HepG2 (cell line): ENCODE measurements at regions not wholly inside any gene's neighbourhood (a gene's known extent, or its start where the extent isn't known, plus 50 kb on each side); places are given as distances from the start of the nearest gene placed in this dataset.

Experiments
- ATAC-seq: fragments of 200-7000 bp; cut with Tn5 transposase; 3 replicates; pipeline ENCODE4 v1.9.1; 2020; ENCODE audit warnings: mild to moderate bottlenecking, moderate library complexity
- BruUV-seq: library from RNA; stranded (reverse); fragments of 400-500 nt; replicated peaks from 2 replicates; lab custom pipeline; 2021; lab: Mats Ljungman, UMichigan
- CTCF ChIA-PET: fragments of 300-600 bp; formaldehyde crosslinking; extraction: SDS; loops from one replicate; lab custom pipeline; 2021; ENCODE audit warnings: low total read pairs, inconsistent platforms, low intra/inter-chr PET ratio; lab: Yijun Ruan, JAX
- POLR2A ChIA-PET: fragments of 350-600 bp; sonication (Branson Sonifier 250); formaldehyde crosslinking; loops from one replicate; lab custom pipeline; 2020; ENCODE audit warnings: antibody characterized with exemption, inconsistent platforms; lab: Yijun Ruan, JAX
- DNase-seq: peaks from one replicate; pipeline ENCODE4 v3.0.0-alpha.2; 2015; ENCODE audit warnings: low spot score
- FAIRE-seq: peaks from 3 replicates; lab custom pipeline; 2011; peaks lifted over from hg19 to GRCh38; lab: Jason Lieb, UNC
- H2AFZ ChIP-seq: one replicate; pipeline ENCODE4 v1.6.1; 2011; ENCODE audit warnings: low read length, inconsistent platforms
- H3K27ac ChIP-seq: fragments of 300-600 bp; 3 replicates; pipeline ENCODE4 v1.8.0; 2011; ENCODE audit warnings: mixed run types, mild to moderate bottlenecking, mixed read lengths, low read length, inconsistent platforms; ENCODE audit not compliant: insufficient read depth; ENCODE audit errors: extremely low read length
- H3K27me3 ChIP-seq, 2 experiments: fragments of 200-600 bp in 1 of 2; 2 replicates in 1 of 2; 3 replicates in 1 of 2; pipeline versions ENCODE4 v1.6.0 to v1.8.0; 2011; ENCODE audit warnings: low read length in 2 of 2, mild to moderate bottlenecking in 2 of 2, moderate library complexity in 2 of 2, inconsistent platforms in 1 of 2; ENCODE audit not compliant: insufficient read depth in 2 of 2, control insufficient read depth in 1 of 2
- H3K36me3 ChIP-seq, 2 experiments: fragments of 200-600 bp in 1 of 2; replicated peaks in 1 of 2; 2 replicates in 1 of 2; 3 replicates in 1 of 2; pipeline versions ENCODE4 v1.5.1 to v1.8.0; 2011; ENCODE audit warnings: low read length in 2 of 2, inconsistent platforms in 1 of 2; ENCODE audit not compliant: insufficient read depth in 2 of 2, control insufficient read depth in 1 of 2
- H3K4me1 ChIP-seq: 2 replicates; pipeline ENCODE4 v1.5.1; 2012; ENCODE audit warnings: low read length, inconsistent platforms; ENCODE audit not compliant: insufficient read depth
- H3K4me2 ChIP-seq: 2 replicates; pipeline ENCODE4 v1.6.0; 2011; ENCODE audit warnings: low read depth, low read length, inconsistent platforms
- H3K4me3 ChIP-seq, 3 experiments: fragments of 200-600 bp in 1 of 3; sonication (generic), shearing (Covaris generic) in 1 of 3; replicated peaks in 1 of 3; 2 replicates each; pipeline ENCODE4 v1.5.1; 2011 to 2016; ENCODE audit warnings: low read length in 3 of 3, inconsistent platforms in 2 of 3, low read depth in 2 of 3, mild to moderate bottlenecking in 2 of 3, control low read depth in 1 of 3, mixed read lengths in 1 of 3; ENCODE audit not compliant: insufficient read depth in 1 of 3
- H3K79me2 ChIP-seq: one replicate; pipeline ENCODE4 v1.6.1; 2011; ENCODE audit warnings: low read length, inconsistent platforms; ENCODE audit not compliant: insufficient read depth
- H3K9ac ChIP-seq: 2 replicates; pipeline ENCODE4 v1.6.0; 2011; ENCODE audit warnings: mild to moderate bottlenecking, low read depth, low read length, inconsistent platforms; ENCODE audit not compliant: insufficient read depth
- H3K9me3 ChIP-seq: 2 replicates; pipeline ENCODE4 v1.5.1; 2012; ENCODE audit warnings: mild to moderate bottlenecking, low read length
- H4K20me1 ChIP-seq: 2 replicates; pipeline ENCODE4 v1.6.0; 2011; ENCODE audit warnings: inconsistent platforms, mild to moderate bottlenecking, low read length, moderate library complexity; ENCODE audit not compliant: insufficient read depth
- CERS6 ChIP-seq: sonication (generic); formaldehyde crosslinking; IDR thresholded peaks from 2 replicates; pipeline ENCODE4 v1.5.0; 2020; ENCODE audit warnings: missing genetic modification reagents
- DPF2 ChIP-seq: sonication (generic); formaldehyde crosslinking; IDR thresholded peaks from 2 replicates; pipeline ENCODE4 v1.4.0; 2020; ENCODE audit warnings: mild to moderate bottlenecking, low read depth, missing genetic modification reagents, borderline replicate concordance
- ELF4 ChIP-seq: sonication (generic); formaldehyde crosslinking; IDR thresholded peaks from 2 replicates; pipeline ENCODE4 v1.5.0; 2020; ENCODE audit warnings: missing genetic modification reagents, mild to moderate bottlenecking, moderate library complexity, borderline replicate concordance
- KLF12 ChIP-seq: sonication (generic); formaldehyde crosslinking; IDR thresholded peaks from 2 replicates; pipeline ENCODE4 v1.4.0; 2020; ENCODE audit warnings: missing genetic modification reagents, borderline replicate concordance
- NR1H2 ChIP-seq: sonication (generic); formaldehyde crosslinking; IDR thresholded peaks from 2 replicates; pipeline ENCODE4 v1.8.1; 2022; ENCODE audit warnings: low read depth, missing genetic modification reagents, borderline replicate concordance
- SALL2 ChIP-seq: sonication (generic); formaldehyde crosslinking; IDR thresholded peaks from 2 replicates; pipeline ENCODE4 v1.8.1; 2023; ENCODE audit warnings: mild to moderate bottlenecking, missing genetic modification reagents, inconsistent platforms
- ZBTB46 ChIP-seq: sonication (generic); formaldehyde crosslinking; IDR thresholded peaks from 2 replicates; pipeline ENCODE4 v1.4.0; 2020; ENCODE audit warnings: mild to moderate bottlenecking, missing genetic modification reagents, borderline replicate concordance
- ZNF274 ChIP-seq: sonication (generic); formaldehyde crosslinking; IDR thresholded peaks from 2 replicates; pipeline ENCODE4 v1.5.1; 2020; ENCODE audit warnings: mild to moderate bottlenecking, missing genetic modification reagents
- ZNF460 ChIP-seq: sonication (generic); formaldehyde crosslinking; IDR thresholded peaks from 2 replicates; pipeline ENCODE4 v1.5.1; 2020; ENCODE audit warnings: missing genetic modification reagents, mild to moderate bottlenecking, borderline replicate concordance
- ZNF574 ChIP-seq: sonication (generic); formaldehyde crosslinking; IDR thresholded peaks from 2 replicates; pipeline ENCODE4 v1.4.0; 2020; ENCODE audit warnings: missing genetic modification reagents
- ZNF800 ChIP-seq: sonication (generic); formaldehyde crosslinking; IDR thresholded peaks from 2 replicates; pipeline ENCODE4 v1.4.0; 2020; ENCODE audit warnings: missing genetic modification reagents
- WGBS: methylation state at CpG from one replicate; pipeline ENCODE4 v1.1.6; 2017; ENCODE audit warnings: low lambda C conversion rate; 5-methylcytosine and 5-hydroxymethylcytosine counted together
- in situ Hi-C: cut with HindIII; loops from 2 replicates; pipeline ENCODE4 v1.10.0; 2017; ENCODE audit warnings: low pct_unique_long_range_greater_than_20kb; ENCODE audit not compliant: extremely low pct_ligation_motif_present
- intact Hi-C: fragments of 100-400 bp; cut with micrococcal nuclease; formaldehyde crosslinking; loops from one replicate; pipeline ENCODE4 v1.10.0; 2022; ENCODE audit not compliant: unreplicated experiment

GRCh38 chr5:110104060-110104725, 414.5 kb downstream of the MAN2A1 start (continued):
- TF ChIP-seq CERS6 (CRISPR knock-in tag) = no peak

- Histone ChIP-seq H2AFZ (no peak overlapping the region), H3K36me3 (no peaks in the 10 kb centered on the region), H3K4me2 (peak overlapping the region; percentile 75), H4K20me1 (no peaks in the 10 kb centered on the region), H3K27me3 (no peaks in the 10 kb centered on the region), H3K27ac (no peak overlapping the region), H3K4me1 (peaks cover 58% of the 10 kb centered on the region), H3K79me2 (no peaks in the 10 kb centered on the region), H3K9me3 (no peaks in the 10 kb centered on the region), H3K4me3 (no peak overlapping the region; a peak in 1 of 6 replicates), H3K9ac (no peak overlapping the region)
- ChIA-PET POLR2A (no interaction called here), CTCF (no interaction called here)
- intact Hi-C loops (loop anchor here (5.0 kb wide), 2 partner anchors 63 to 242 kb away; no protein-coding TSS in a partner anchor), in situ Hi-C loops (no loop called here)
- FAIRE-seq (no peak), ATAC-seq (no peak), DNase-seq (no peak)
- BruUV-seq = no TSS peak
- 62% methylated on average over 4 of the region's 4 CpGs for WGBS
- TF ChIP-seq ZNF800 (CRISPR knock-in tag) (no peak), DPF2 (CRISPR knock-in tag) (no peak), ZBTB46 (no peak), ELF4 (CRISPR knock-in tag) (no peak), ZNF574 (CRISPR knock-in tag) (no peak), SALL2 (CRISPR knock-in tag) (no peak), NR1H2 (CRISPR knock-in tag) (no peak), ZNF460 (CRISPR knock-in tag) (no peak), KLF12 (CRISPR knock-in tag) (no peak), ZNF274 (no peak)
Measured at GRCh38 chr5:110104726-110105669, 415.3 kb downstream of the MAN2A1 start.
